DOHH2 (cell line): ENCODE measurements at regions not wholly inside any gene's neighbourhood (a gene's known extent, or its start where the extent isn't known, plus 50 kb on each side); places are given as distances from the start of the nearest gene placed in this dataset.

ENCODE experiments used
- H3F3A ChIP-seq: fragments of 200-600 bp; sonication (generic), shearing (Covaris generic); 2 replicates; pipeline ENCODE4 v1.6.0; 2016; ENCODE audit warnings: antibody characterized with exemption, mild to moderate bottlenecking; ENCODE audit not compliant: control insufficient read depth, insufficient read depth
- H3K27ac ChIP-seq: fragments of 200-600 bp; sonication (generic); 2 replicates; pipeline ENCODE4 v1.5.1; 2014; ENCODE audit warnings: low read depth, mild to moderate bottlenecking, low read length, moderate library complexity
- H3K27me3 ChIP-seq: fragments of 200-600 bp; sonication (generic); 2 replicates; pipeline ENCODE4 v1.6.1; 2014; ENCODE audit warnings: mild to moderate bottlenecking, low read length, mixed read lengths; ENCODE audit not compliant: control insufficient read depth
- H3K36me3 ChIP-seq: fragments of 200-600 bp; sonication (generic); 2 replicates; pipeline ENCODE4 v1.6.1; 2014; ENCODE audit warnings: mild to moderate bottlenecking, low read length, moderate library complexity, mixed read lengths; ENCODE audit not compliant: control insufficient read depth
- H3K4me1 ChIP-seq: fragments of 200-600 bp; sonication (generic); 2 replicates; pipeline ENCODE4 v1.6.1; 2014; ENCODE audit warnings: mild to moderate bottlenecking, low read length, mixed read lengths; ENCODE audit not compliant: control insufficient read depth
- H3K4me2 ChIP-seq: fragments of 200-600 bp; sonication (generic); 2 replicates; pipeline ENCODE4 v1.6.0; 2014; ENCODE audit warnings: mild to moderate bottlenecking, low read length, moderate library complexity
- H3K4me3 ChIP-seq: fragments of 200-600 bp; sonication (generic); 2 replicates; pipeline ENCODE4 v1.5.1; 2014; ENCODE audit warnings: mild to moderate bottlenecking, low read length, mixed read lengths
- H3K79me2 ChIP-seq: fragments of 200-600 bp; sonication (generic); 2 replicates; pipeline ENCODE4 v1.6.1; 2014; ENCODE audit warnings: mild to moderate bottlenecking, low read length, mixed read lengths; ENCODE audit not compliant: control insufficient read depth
- H3K9me2 ChIP-seq: fragments of 200-600 bp; sonication (generic); replicated peaks from 2 replicates; pipeline ENCODE4 v1.6.1; 2014; ENCODE audit warnings: mild to moderate bottlenecking, low read length, mixed read lengths; ENCODE audit not compliant: control insufficient read depth
- H3K9me3 ChIP-seq: fragments of 200-600 bp; sonication (generic); 2 replicates; pipeline ENCODE4 v1.6.1; 2014; ENCODE audit warnings: antibody characterized with exemption, low read length, mixed read lengths; ENCODE audit not compliant: control insufficient read depth, insufficient read depth
- H4K20me1 ChIP-seq: fragments of 200-600 bp; sonication (generic); 2 replicates; pipeline ENCODE4 v1.6.0; 2014; ENCODE audit warnings: low read depth, mild to moderate bottlenecking, antibody characterized with exemption, low read length, moderate library complexity; ENCODE audit not compliant: control insufficient read depth, insufficient read depth
- EZH2phosphoT487 ChIP-seq: fragments of 200-600 bp; sonication (generic); IDR thresholded peaks from 2 replicates; pipeline ENCODE4 v1.6.1; 2017; ENCODE audit warnings: borderline replicate concordance, mild to moderate bottlenecking, antibody characterized with exemption, low read length, moderate library complexity, mixed read lengths
- TF ChIP-seq, protein P1 (sequence below): fragments of 200-600 bp; sonication (generic); IDR thresholded peaks from one replicate; pipeline ENCODE4 v1.5.1; 2014; ENCODE audit warnings: antibody characterized with exemption, mild to moderate bottlenecking, low read depth, low read length; ENCODE audit not compliant: poor library complexity, severe bottlenecking

DNA sequence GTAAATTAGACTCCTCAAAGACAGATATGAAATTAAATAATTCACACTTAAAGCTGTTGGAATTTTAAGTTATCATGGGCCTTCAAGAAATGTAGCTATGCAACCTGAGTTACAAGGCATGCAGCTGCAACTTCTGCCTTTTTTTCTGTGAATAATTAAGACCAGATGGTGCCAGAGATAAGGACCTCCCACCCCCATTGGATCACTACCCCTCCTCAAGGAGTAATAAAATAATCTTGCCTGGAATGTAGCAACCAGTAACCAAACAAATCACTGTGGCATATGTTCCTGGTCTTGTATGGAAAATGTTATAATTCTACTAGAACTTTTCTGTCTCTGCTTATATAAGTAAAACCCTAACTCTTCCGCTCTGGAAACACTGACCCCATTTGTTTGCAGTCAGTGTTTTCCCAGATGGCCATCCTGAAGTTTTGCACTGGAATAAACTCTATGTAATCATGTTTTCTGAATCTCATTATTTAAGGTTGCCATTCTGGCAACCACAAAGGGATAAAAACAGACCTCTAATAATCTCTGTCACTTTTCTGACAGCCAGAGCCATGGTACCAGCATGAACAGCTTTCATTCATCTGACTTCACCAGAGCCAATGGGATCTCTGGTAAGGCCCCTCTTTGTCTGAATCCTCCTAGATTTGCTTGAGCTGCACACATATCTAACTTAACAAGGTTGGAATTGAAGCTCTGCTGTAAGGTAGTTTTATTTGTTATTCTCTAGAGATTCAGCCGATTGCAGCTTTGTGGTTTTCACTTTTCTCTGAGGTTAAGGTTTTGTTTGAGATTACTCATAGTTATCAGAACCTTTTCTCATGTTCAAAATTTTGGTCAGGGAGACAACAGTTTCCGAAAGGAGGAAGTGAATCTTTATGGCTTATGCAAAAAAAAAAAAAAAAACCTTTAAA lies 274.6 kb downstream of the NAF1 start:
- H3F3A ChIP-seq: no peaks in the 10 kb centered on the region
- H3K9me2 ChIP-seq: no peaks in the 10 kb centered on the region
- no peak overlapping the region for H3K27ac ChIP-seq
- no peaks in the 10 kb centered on the region for H3K9me3 ChIP-seq
- H4K20me1 ChIP-seq: no peaks in the 10 kb centered on the region
- no peak for TF ChIP-seq EZH2phosphoT487
- TF ChIP-seq, protein P1, sequence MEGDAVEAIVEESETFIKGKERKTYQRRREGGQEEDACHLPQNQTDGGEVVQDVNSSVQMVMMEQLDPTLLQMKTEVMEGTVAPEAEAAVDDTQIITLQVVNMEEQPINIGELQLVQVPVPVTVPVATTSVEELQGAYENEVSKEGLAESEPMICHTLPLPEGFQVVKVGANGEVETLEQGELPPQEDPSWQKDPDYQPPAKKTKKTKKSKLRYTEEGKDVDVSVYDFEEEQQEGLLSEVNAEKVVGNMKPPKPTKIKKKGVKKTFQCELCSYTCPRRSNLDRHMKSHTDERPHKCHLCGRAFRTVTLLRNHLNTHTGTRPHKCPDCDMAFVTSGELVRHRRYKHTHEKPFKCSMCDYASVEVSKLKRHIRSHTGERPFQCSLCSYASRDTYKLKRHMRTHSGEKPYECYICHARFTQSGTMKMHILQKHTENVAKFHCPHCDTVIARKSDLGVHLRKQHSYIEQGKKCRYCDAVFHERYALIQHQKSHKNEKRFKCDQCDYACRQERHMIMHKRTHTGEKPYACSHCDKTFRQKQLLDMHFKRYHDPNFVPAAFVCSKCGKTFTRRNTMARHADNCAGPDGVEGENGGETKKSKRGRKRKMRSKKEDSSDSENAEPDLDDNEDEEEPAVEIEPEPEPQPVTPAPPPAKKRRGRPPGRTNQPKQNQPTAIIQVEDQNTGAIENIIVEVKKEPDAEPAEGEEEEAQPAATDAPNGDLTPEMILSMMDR: no peak
- no peaks in the 10 kb centered on the region for H3K36me3 ChIP-seq
- peaks cover 13% of the 10 kb centered on the region for H3K4me1 ChIP-seq
- H3K79me2 ChIP-seq: no peaks in the 10 kb centered on the region
- H3K27me3 ChIP-seq: no peaks in the 10 kb centered on the region
- H3K4me2 ChIP-seq: peak overlapping the region; percentile 26
- H3K4me3 ChIP-seq: no peak overlapping the region

DNA sequence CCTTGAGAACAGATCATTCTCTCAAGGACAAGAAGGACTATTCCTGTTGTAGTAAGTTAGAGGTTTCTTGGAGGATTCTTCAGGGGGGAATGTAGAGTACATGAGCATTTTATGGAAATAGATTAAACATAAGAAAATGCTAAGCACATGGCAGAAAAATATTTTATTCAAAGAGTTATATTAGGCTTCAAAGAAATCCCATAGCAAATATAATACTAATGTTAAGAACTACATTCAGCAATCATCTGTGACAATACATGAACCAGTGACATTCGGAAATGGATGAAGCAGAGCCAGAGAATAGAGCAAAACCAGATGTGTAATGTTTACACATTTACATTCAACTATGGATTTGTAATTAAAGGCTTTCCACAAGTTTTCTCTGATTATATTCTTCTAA lies 288.6 kb downstream of the NAF1 start:
- Histone ChIP-seq H3K9me3 (no peaks in the 10 kb centered on the region; the same call in 1 of the 2 replicates), H3K27me3 (no peaks in the 10 kb centered on the region), H3K36me3 (no peaks in the 10 kb centered on the region), H3K4me2 (no peak overlapping the region), H4K20me1 (no peaks in the 10 kb centered on the region), H3K79me2 (no peaks in the 10 kb centered on the region), H3F3A (no peaks in the 10 kb centered on the region), H3K27ac (no peak overlapping the region), H3K4me1 (no peaks in the 10 kb centered on the region), H3K4me3 (no peak overlapping the region), H3K9me2 (no peaks in the 10 kb centered on the region)
- TF ChIP-seq, protein P1: no peak
- no peak for TF ChIP-seq EZH2phosphoT487

DNA sequence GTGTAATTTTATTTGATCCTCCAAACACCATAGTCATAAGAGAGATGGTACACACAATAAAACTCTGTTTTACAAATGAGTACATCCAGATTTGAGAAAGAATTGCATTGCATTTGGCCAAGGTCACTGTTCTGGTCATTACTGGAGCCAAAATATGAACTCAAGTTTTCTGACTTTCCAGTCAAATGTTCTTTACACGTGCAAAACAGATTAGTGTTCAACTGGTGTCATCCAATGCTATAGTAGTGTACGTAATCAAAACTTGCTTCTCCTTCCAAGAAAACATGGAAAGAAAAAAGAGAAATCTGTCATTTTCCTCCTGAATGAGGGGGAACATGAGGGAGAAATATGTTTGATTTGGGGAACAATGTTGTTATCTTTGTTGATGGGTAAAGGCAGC lies 291.9 kb downstream of the NAF1 start:
- no peak for TF ChIP-seq EZH2phosphoT487
- TF ChIP-seq, protein P1: no peak
- no peaks in the 10 kb centered on the region for H3K9me2 ChIP-seq
- no peaks in the 10 kb centered on the region for H4K20me1 ChIP-seq

More for the DNA sequence above, 291.9 kb downstream of the NAF1 start:
- Histone ChIP-seq H3K9me3 (no peaks in the 10 kb centered on the region; the same call in 1 of the 2 replicates), H3K4me2 (no peak overlapping the region), H3K4me3 (no peak overlapping the region), H3K4me1 (no peaks in the 10 kb centered on the region), H3K36me3 (no peaks in the 10 kb centered on the region), H3K27ac (no peak overlapping the region), H3K79me2 (no peaks in the 10 kb centered on the region), H3K27me3 (no peaks in the 10 kb centered on the region), H3F3A (no peaks in the 10 kb centered on the region)
